IPS-15b (cell line): ENCODE measurements at regions not wholly inside any gene's neighbourhood (a gene's known extent, or its start where the extent isn't known, plus 50 kb on each side); places are given as distances from the start of the nearest gene placed in this dataset.

Source experiments
- H3K27me3 ChIP-seq: one replicate; pipeline ENCODE4 v1.6.1; 2013; ENCODE audit warnings: low read length; ENCODE audit not compliant: control insufficient read depth, insufficient read depth
- H3K36me3 ChIP-seq: one replicate; pipeline ENCODE4 v1.6.1; 2013; ENCODE audit warnings: low read length; ENCODE audit not compliant: control insufficient read depth, insufficient read depth
- H3K4me1 ChIP-seq: one replicate; pipeline ENCODE4 v1.6.1; 2013; ENCODE audit warnings: mild to moderate bottlenecking, low read length; ENCODE audit not compliant: control insufficient read depth, insufficient read depth
- H3K4me3 ChIP-seq: one replicate; pipeline ENCODE4 v1.5.1; 2013; ENCODE audit warnings: low read depth, low read length
- H3K9ac ChIP-seq: one replicate; pipeline ENCODE4 v1.6.1; 2013; ENCODE audit warnings: low read depth, mild to moderate bottlenecking, low read length
- H3K9me3 ChIP-seq: one replicate; pipeline ENCODE4 v1.6.1; 2013; ENCODE audit warnings: mild to moderate bottlenecking, low read length; ENCODE audit not compliant: control insufficient read depth, insufficient read depth

DNA sequence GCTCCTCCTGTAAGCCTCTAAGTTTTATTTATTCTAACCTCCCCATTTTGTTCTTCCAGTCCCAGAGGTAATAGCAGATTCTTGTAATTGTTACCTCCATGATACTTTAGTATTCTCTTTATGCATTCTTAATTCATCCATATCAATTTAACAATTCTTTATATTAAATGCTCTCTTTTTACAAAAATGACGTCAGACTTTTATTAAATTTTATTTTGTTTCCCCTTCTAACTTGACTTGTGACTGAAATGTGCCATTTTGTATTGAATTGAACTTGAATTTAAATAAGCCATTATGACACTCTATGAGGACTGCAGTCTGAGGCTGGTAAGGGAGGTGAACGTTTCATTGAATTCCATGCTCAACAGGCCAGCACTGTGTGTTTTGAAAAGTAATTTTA, 60.0 kb upstream of the NUDT10 start:
- Histone ChIP-seq H3K4me3 (no peak overlapping the region), H3K9me3 (peaks cover 8% of the 10 kb centered on the region), H3K27me3 (no peaks in the 10 kb centered on the region), H3K4me1 (no peaks in the 10 kb centered on the region), H3K36me3 (no peaks in the 10 kb centered on the region), H3K9ac (no peak overlapping the region)

GRCh38 chrX:51281758-51282318, 50.8 kb upstream of the NUDT10 start:
- no peak overlapping the region for H3K4me3 ChIP-seq
- H3K27me3 ChIP-seq, result no peaks in the 10 kb centered on the region
- H3K4me1 ChIP-seq, result no peaks in the 10 kb centered on the region
- peaks cover 7% of the 10 kb centered on the region for H3K9me3 ChIP-seq
- H3K9ac ChIP-seq, result no peak overlapping the region
- no peaks in the 10 kb centered on the region for H3K36me3 ChIP-seq
